MCF 10A (cell line): ENCODE measurements at regions not wholly inside any gene's neighbourhood (a gene's known extent, or its start where the extent isn't known, plus 50 kb on each side); places are given as distances from the start of the nearest gene placed in this dataset.

Experiments
- BruUV-seq: library from RNA; stranded (reverse); fragments of 400-500 nt; replicated peaks from 2 replicates; lab custom pipeline; 2021; lab: Mats Ljungman, UMichigan
- CTCF ChIA-PET: fragments of 300-600 bp; sonication (Branson Sonifier 250); formaldehyde crosslinking; extraction: SDS; loops from one replicate; lab custom pipeline; 2021; ENCODE audit warnings: antibody characterized with exemption, inconsistent platforms; lab: Yijun Ruan, JAX
- POLR2A ChIA-PET: fragments of 300-600, 350-650 bp; sonication (Branson Sonifier 250); formaldehyde crosslinking; extraction: SDS; loops from one replicate; lab custom pipeline; 2020; ENCODE audit warnings: antibody characterized with exemption, inconsistent platforms; lab: Yijun Ruan, JAX
- DNase-seq: peaks from one replicate; pipeline ENCODE4 v3.0.0-alpha.2; 2018; ENCODE audit not compliant: unreplicated experiment
- H3K27ac Mint-ChIP-seq: one replicate; pipeline ENCODE4 v1.8.0; 2022; ENCODE audit warnings: mild to moderate bottlenecking, low read depth, mixed read lengths; ENCODE audit not compliant: unreplicated experiment
- H3K27me3 Mint-ChIP-seq: one replicate; pipeline ENCODE4 v1.8.0; 2022; ENCODE audit warnings: mixed read lengths; ENCODE audit not compliant: insufficient read depth, unreplicated experiment
- H3K36me3 Mint-ChIP-seq: one replicate; pipeline ENCODE4 v1.8.0; 2022; ENCODE audit warnings: mild to moderate bottlenecking, moderate library complexity, mixed read lengths; ENCODE audit not compliant: insufficient read depth, unreplicated experiment
- H3K4me1 Mint-ChIP-seq: one replicate; pipeline ENCODE4 v1.8.0; 2022; ENCODE audit warnings: mixed read lengths; ENCODE audit not compliant: insufficient read depth, unreplicated experiment
- H3K4me3 Mint-ChIP-seq: one replicate; pipeline ENCODE4 v1.8.0; 2022; ENCODE audit warnings: mild to moderate bottlenecking, moderate library complexity, mixed read lengths; ENCODE audit not compliant: unreplicated experiment
- H3K9me3 Mint-ChIP-seq: one replicate; pipeline ENCODE4 v1.8.0; 2022; ENCODE audit warnings: mixed read lengths; ENCODE audit not compliant: unreplicated experiment
- intact Hi-C: fragments of 100-400 bp; cut with micrococcal nuclease; formaldehyde crosslinking; loops from 2 replicates; pipeline ENCODE4 v1.14.1; 2022
- TF ChIP-seq, protein P1 (sequence below): fragments of 200-600 bp; IDR thresholded peaks from one replicate; pipeline ENCODE4 v1.8.0; 2022; ENCODE audit warnings: antibody characterized with exemption, mild to moderate bottlenecking; ENCODE audit not compliant: unreplicated experiment

DNA sequence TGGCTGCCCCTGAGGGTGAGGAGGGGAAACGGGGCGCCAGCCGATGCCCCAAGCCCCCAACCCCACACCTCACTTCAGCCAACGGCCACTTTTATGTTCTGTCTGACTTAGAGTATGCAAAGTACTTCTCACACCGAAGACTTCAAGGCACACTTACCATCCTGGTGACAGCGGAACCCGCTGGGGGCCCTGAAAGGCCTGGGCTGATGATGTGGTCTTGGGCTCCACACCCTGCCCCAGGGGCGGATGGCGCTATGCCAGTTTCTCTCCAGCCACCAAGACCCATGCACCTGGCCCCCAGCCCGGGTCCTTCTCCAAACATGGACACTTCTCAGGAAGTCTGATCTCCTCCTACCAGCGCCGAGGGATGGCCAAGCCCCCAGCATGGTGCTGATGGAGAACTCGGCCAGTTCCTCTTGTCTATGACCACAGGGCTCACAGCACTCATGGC is 175.4 kb downstream of the CTTN start:
- Mint-ChIP-seq H3K9me3 (peaks cover 23% of the 10 kb centered on the region), H3K4me3 (no peak overlapping the region), H3K27ac (no peak overlapping the region), H3K36me3 (peaks cover 7% of the 10 kb centered on the region), H3K27me3 (no peaks in the 10 kb centered on the region), H3K4me1 (no peaks in the 10 kb centered on the region)
- TF ChIP-seq, protein P1, sequence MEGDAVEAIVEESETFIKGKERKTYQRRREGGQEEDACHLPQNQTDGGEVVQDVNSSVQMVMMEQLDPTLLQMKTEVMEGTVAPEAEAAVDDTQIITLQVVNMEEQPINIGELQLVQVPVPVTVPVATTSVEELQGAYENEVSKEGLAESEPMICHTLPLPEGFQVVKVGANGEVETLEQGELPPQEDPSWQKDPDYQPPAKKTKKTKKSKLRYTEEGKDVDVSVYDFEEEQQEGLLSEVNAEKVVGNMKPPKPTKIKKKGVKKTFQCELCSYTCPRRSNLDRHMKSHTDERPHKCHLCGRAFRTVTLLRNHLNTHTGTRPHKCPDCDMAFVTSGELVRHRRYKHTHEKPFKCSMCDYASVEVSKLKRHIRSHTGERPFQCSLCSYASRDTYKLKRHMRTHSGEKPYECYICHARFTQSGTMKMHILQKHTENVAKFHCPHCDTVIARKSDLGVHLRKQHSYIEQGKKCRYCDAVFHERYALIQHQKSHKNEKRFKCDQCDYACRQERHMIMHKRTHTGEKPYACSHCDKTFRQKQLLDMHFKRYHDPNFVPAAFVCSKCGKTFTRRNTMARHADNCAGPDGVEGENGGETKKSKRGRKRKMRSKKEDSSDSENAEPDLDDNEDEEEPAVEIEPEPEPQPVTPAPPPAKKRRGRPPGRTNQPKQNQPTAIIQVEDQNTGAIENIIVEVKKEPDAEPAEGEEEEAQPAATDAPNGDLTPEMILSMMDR, result no peak
- ChIA-PET CTCF (no interaction called here), POLR2A (no interaction called here)
- BruUV-seq, result no TSS peak
- DNase-seq, result no peak
- intact Hi-C loops, result no loop called here

DNA sequence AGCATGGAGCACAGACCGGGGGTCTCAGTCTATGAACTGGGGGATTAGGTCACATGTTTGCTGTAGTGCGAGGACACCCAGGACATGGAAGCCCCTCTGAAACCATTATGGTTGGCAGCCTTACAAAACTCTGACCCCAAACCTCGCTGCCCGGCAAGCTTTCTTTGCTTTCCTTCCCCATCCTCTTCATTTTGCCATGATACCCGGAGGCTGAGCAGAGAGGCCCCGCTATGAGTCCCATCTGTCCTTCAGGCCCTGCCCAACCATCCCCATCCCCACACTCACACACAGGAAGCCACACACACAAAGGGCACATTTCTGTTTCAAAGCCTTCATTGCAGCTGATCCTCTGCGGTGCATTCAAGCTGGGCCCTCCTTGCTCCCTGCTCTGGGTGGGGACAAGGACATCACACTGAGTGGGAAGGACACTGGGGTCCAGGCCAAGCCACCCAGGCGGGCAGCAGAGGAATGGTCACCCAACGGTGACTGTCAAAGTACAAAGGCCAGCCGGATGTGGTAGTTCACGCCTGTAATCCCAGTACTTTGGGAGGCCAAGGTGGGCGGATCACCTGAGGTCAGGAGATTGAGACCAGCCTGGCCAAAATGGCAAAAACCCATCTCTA is 176.5 kb downstream of the CTTN start:
- no peak for DNase-seq
- intact Hi-C loops, result no loop called here
- Mint-ChIP-seq H3K27me3 (no peaks in the 10 kb centered on the region), H3K36me3 (peaks cover 2% of the 10 kb centered on the region), H3K4me1 (no peaks in the 10 kb centered on the region), H3K27ac (no peak overlapping the region), H3K4me3 (no peak overlapping the region), H3K9me3 (peaks cover 23% of the 10 kb centered on the region)
- no TSS peak for BruUV-seq
- POLR2A ChIA-PET, result no interaction called here
- TF ChIP-seq, protein P1, result no peak
- CTCF ChIA-PET, result no interaction called here

- Mint-ChIP-seq H3K9me3 (peaks cover 22% of the 10 kb centered on the region), H3K36me3 (no peaks in the 10 kb centered on the region), H3K4me3 (no peak overlapping the region), H3K27me3 (no peaks in the 10 kb centered on the region), H3K27ac (no peak overlapping the region), H3K4me1 (no peaks in the 10 kb centered on the region)
- DNase-seq, result no peak
- CTCF ChIA-PET, result interaction anchor here (0.7 kb wide), 1 partner anchor 373 kb away, joined by 3 read pairs; no protein-coding TSS in a partner anchor
- TF ChIP-seq, protein P1, result no peak
- POLR2A ChIA-PET, result no interaction called here
- BruUV-seq, result no TSS peak
- intact Hi-C loops, result no loop called here
Measured at GRCh38 chr11:70575396-70576060, 177.2 kb downstream of the CTTN start.

GRCh38 chr11:70577258-70577603 is 178.9 kb downstream of the CTTN start:
- H3K27me3 Mint-ChIP-seq, result no peaks in the 10 kb centered on the region
- H3K4me3 Mint-ChIP-seq, result no peak overlapping the region
- BruUV-seq, result no TSS peak
- H3K36me3 Mint-ChIP-seq, result no peaks in the 10 kb centered on the region
- H3K9me3 Mint-ChIP-seq, result peaks cover 15% of the 10 kb centered on the region
- TF ChIP-seq, protein P1, result no peak
- no peaks in the 10 kb centered on the region for H3K4me1 Mint-ChIP-seq
- no peak for DNase-seq
- intact Hi-C loops, result no loop called here
- no peak overlapping the region for H3K27ac Mint-ChIP-seq
- CTCF ChIA-PET, result interaction anchor here (0.5 kb wide), 1 partner anchor 1633 kb away, joined by 3 read pairs; no protein-coding TSS in a partner anchor
- POLR2A ChIA-PET, result no interaction called here
